ENCODE measurements at regions not wholly inside any gene's neighbourhood (a gene's known extent, or its start where the extent isn't known, plus 50 kb on each side); places are given as distances from the start of the nearest gene placed in this dataset.
A peak's percentile ranks its signal among the peaks of the same experiment; 100 is the strongest.

DNA sequence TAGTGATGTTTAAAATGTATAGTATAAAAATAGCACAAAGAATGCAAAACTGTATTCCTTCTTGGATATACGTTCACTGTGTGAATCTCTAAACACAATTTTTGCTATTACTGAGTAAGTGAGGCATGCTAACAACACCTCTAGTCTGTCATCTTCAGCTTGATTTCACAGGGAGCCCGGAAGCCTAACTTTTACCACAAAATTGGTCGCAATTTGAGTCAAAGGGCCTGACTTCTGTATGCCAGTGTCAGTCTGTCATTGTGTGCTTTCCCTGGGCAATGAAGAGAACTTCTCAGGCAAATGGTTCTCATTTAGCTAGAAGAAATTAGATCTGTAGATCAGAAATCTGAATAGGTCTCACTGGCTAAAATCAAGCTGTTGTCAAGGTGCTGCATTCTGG, 1059.5 kb downstream of the FAM181B start:
- H3K4me1 Mint-ChIP-seq (ENCODE audit: low read depth), result no peaks in the 10 kb centered on the region
- ATAC-seq (peak; percentile 64), DNase-seq (peak; percentile 24)
- no peak overlapping the region for H3K27ac Mint-ChIP-seq
- TF ChIP-seq, protein P1, sequence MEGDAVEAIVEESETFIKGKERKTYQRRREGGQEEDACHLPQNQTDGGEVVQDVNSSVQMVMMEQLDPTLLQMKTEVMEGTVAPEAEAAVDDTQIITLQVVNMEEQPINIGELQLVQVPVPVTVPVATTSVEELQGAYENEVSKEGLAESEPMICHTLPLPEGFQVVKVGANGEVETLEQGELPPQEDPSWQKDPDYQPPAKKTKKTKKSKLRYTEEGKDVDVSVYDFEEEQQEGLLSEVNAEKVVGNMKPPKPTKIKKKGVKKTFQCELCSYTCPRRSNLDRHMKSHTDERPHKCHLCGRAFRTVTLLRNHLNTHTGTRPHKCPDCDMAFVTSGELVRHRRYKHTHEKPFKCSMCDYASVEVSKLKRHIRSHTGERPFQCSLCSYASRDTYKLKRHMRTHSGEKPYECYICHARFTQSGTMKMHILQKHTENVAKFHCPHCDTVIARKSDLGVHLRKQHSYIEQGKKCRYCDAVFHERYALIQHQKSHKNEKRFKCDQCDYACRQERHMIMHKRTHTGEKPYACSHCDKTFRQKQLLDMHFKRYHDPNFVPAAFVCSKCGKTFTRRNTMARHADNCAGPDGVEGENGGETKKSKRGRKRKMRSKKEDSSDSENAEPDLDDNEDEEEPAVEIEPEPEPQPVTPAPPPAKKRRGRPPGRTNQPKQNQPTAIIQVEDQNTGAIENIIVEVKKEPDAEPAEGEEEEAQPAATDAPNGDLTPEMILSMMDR (IDR thresholded peaks at IDR 0.05), result no peak
- no peak overlapping the region for H3K4me3 Mint-ChIP-seq
- H3K36me3 Mint-ChIP-seq (ENCODE audit: low read depth), result no peaks in the 10 kb centered on the region
- no peaks in the 10 kb centered on the region for H3K9me3 Mint-ChIP-seq
- intact Hi-C loops (cut with micrococcal nuclease), result no loop called here
- H3K27me3 Mint-ChIP-seq, result no peaks in the 10 kb centered on the region
- CTCF ChIA-PET, result interaction anchor here (1.0 kb wide), 1 partner anchor 16 kb away, joined by 3 read pairs; no protein-coding TSS in a partner anchor
- POLR2A ChIA-PET, result no interaction called here

DNA sequence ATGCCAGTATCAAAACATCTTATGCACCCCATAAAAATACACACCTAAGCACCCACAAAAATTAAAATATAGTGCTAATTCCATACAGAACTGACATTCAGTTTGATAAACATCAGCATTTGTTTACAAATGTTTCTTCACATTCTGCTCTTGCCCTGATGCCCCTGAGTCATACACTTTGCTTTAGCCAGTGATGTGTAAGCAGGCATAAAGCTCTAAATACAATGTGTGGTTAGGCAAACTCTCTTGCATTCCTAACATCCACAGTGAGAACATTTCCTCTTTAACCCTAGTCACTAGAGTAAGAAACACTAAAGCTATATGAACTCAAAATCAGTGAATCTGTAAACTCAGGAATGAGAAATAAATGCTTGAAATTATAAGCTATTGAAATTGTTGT, 1060.7 kb downstream of the FAM181B start:
- POLR2A ChIA-PET, result no interaction called here
- CTCF ChIA-PET, result no interaction called here
- ATAC-seq, result no peak
- TF ChIP-seq, protein P1 (IDR thresholded peaks at IDR 0.05), result no peak
- Mint-ChIP-seq H3K4me1 (ENCODE audit: low read depth) (no peaks in the 10 kb centered on the region), H3K9me3 (no peaks in the 10 kb centered on the region), H3K36me3 (ENCODE audit: low read depth) (no peaks in the 10 kb centered on the region), H3K27me3 (no peaks in the 10 kb centered on the region), H3K4me3 (no peak overlapping the region), H3K27ac (no peak overlapping the region)
- intact Hi-C loops (cut with micrococcal nuclease), result no loop called here
- DNase-seq, result no peak

DNA sequence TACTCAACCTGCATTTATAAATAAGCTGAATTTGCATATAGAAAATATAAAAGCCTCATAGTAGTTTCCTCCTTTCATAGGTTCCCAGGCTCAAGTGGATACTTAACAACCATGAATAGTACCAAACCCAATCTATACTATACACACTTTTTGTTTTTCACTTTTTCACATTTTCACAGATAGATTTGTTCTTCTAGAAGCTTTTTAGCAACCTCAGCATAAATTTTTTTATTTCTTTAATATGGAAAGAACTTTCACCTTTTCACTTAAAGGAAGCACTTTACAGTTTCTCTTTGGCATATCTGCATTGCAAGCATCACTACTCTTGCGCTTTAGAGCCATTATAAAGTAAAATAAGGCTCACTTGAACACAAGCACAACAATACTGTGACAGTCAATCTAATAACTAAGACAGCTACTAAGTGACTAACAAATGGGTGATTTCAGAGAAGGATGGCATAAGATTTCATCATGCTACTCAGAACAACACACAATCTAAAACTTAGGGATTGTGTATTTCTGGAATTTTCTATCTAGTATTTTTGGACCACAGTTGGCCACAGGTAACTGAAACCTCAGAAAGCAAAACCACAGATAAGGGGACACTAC, 1063.6 kb downstream of the FAM181B start:
- TF ChIP-seq, protein P1 (IDR thresholded peaks at IDR 0.05), result no peak
- Mint-ChIP-seq H3K27me3 (no peaks in the 10 kb centered on the region), H3K4me3 (no peak overlapping the region), H3K27ac (no peak overlapping the region), H3K9me3 (no peaks in the 10 kb centered on the region), H3K36me3 (ENCODE audit: low read depth) (no peaks in the 10 kb centered on the region), H3K4me1 (ENCODE audit: low read depth) (no peaks in the 10 kb centered on the region)
- ChIA-PET CTCF (interaction anchor here (1.0 kb wide), 2 partner anchors 11 to 26 kb away, joined by 3 read pairs; no protein-coding TSS in a partner anchor), POLR2A (no interaction called here)
- DNase-seq (no peak), ATAC-seq (no peak)
- intact Hi-C loops (cut with micrococcal nuclease), result no loop called here

DNA sequence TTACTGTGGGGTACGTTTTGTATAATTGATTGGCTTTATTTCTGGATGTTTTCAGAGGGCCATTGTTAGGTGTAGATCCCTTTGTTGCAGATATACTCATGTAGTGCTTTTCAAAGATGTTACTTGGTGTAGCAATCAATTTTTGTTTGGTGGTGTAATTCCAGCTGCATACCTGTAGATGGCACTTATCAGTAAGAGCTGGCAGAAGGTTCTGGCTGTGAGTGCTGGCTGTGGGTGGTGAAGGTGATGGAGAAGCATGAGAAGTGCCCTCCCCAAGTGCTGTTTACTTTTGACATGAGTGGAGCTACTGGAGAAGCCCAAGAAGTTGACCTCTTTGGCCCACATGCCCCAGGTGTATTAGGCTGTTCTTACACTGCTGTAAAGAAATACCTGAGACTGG, 1074.9 kb downstream of the FAM181B start:
- Mint-ChIP-seq H3K27me3 (peaks cover 10% of the 10 kb centered on the region), H3K4me1 (ENCODE audit: low read depth) (no peaks in the 10 kb centered on the region), H3K36me3 (ENCODE audit: low read depth) (no peaks in the 10 kb centered on the region), H3K9me3 (peaks cover 6% of the 10 kb centered on the region), H3K4me3 (no peak overlapping the region), H3K27ac (no peak overlapping the region)
- POLR2A ChIA-PET, result no interaction called here
- CTCF ChIA-PET, result interaction anchor here (0.6 to 1.7 kb wide), 4 partner anchors 11 to 568 kb away, joined by 3 to 4 read pairs (median 3); no protein-coding TSS in a partner anchor
- DNase-seq, result peak; percentile 20
- TF ChIP-seq, protein P1 (IDR thresholded peaks at IDR 0.05), result peak; percentile 48
- peak; percentile 70 for ATAC-seq
- intact Hi-C loops (cut with micrococcal nuclease), result no loop called here

DNA sequence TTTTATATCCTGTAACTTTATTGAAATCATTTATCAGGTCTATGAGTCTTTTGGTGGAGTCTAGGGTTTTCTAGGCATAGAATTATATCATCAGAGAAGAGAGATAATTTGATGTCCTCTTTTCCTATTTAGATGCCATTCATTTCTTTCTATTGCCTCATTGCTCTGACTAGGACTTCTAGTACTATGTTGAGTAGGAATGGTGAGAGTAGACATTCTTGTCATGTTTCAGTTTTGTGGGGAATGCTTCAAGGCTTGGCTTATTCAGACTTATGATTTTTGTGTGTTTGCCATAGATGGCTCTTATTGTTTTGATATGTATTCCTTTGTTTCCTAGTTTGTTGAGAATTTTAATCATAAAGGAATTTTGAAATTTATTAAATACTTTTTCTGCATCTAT, 1078.3 kb downstream of the FAM181B start:
- POLR2A ChIA-PET, result no interaction called here
- Mint-ChIP-seq H3K36me3 (ENCODE audit: low read depth) (no peaks in the 10 kb centered on the region), H3K27me3 (peaks cover 7% of the 10 kb centered on the region), H3K4me3 (no peak overlapping the region), H3K4me1 (ENCODE audit: low read depth) (no peaks in the 10 kb centered on the region), H3K27ac (no peak overlapping the region), H3K9me3 (peaks cover 6% of the 10 kb centered on the region)
- DNase-seq (no peak), ATAC-seq (no peak)
- CTCF ChIA-PET, result no interaction called here
- TF ChIP-seq, protein P1 (IDR thresholded peaks at IDR 0.05), result no peak
- intact Hi-C loops (cut with micrococcal nuclease), result no loop called here
